ENCODE measurements at regions not wholly inside any gene's neighbourhood (a gene's known extent, or its start where the extent isn't known, plus 50 kb on each side); places are given as distances from the start of the nearest gene placed in this dataset. TPM values are rescaled to one million over a fixed set of nuclear protein-coding genes. Genes with fewer than 3 reads are reported as not detected.

DNA sequence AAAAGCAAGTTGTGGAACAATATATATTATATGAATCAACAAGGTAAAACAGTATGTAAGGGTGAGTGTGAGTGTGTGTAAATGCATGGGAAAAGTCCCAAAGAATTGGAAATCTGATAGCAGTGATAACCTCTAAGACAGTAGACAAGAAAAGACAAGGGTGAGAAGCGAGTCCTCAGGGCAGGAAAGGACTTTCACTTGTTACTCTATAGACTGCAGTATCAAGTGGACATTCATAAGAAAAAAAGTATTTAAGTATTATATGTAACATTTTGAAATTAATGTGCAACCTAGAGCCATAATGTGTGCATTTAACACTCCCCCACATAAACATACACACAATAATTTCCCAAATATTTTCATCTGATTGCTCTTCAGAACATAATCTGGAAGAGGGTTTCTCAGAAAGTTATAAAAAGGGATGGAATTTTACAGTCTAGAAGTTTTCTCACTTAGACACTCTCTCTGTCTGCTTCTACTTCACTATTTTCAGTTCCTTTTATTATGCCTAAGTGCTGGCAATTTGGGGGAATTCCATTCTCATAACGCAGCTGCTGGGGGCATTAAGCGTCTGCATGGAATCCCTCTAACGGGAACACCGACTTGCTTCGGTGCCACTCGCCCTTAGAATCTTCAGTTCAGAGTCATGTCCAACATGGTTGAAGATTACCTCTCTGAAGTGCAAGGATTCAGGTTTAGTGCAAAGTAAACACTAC, 50.0 kb upstream of the CDIN1 start (continued):
- no peak for TF ChIP-seq CEBPB (IDR thresholded peaks at IDR 0.05; ENCODE audit: low read depth, low read length)

Small RNA genes in the stretch of these regions (microRNA-seq; reads per million reads assigned to microRNA genes)
- gene AC068867.1 (ENCODE audit: insufficient read depth, insufficient read length) (not detected), gene MIR4510 (ENCODE audit: insufficient read depth in 1 of 2, insufficient read length in 1 of 2, unreplicated experiment in 1 of 2) (0 to 11.4 reads per million in 2 experiments)

Small RNA genes in the stretch of these regions (small RNA-seq; reads per million reads assigned to genes)
- 0 to 0.60 (median 0.15) reads per million in 5 experiments for gene AC068867.1
- gene MIR4510: 0 to 9.3 (median 0.60) reads per million in 5 experiments

Measured in IMR-90 (cell line).